Lower leg skin (tissue), 3 donors: ENCODE measurements at regions not wholly inside any gene's neighbourhood (a gene's known extent, or its start where the extent isn't known, plus 50 kb on each side); places are given as distances from the start of the nearest gene placed in this dataset.

ENCODE experiments used
- POLR2A ChIP-seq, 2 donors: fragments of 450-650 bp; IDR thresholded peaks; one replicate each; pipeline ENCODE4 v1.6.1; 2016 to 2017; ENCODE audit warnings: antibody characterized with exemption in 2 of 2, mild to moderate bottlenecking in 1 of 2, moderate library complexity in 1 of 2
- TF ChIP-seq, protein P1 (sequence below), 3 donors: fragments of 450-650 bp; IDR thresholded peaks; one replicate each; pipeline ENCODE4 v1.5.1; 2016; ENCODE audit warnings: antibody characterized with exemption in 3 of 3, mild to moderate bottlenecking in 3 of 3, moderate library complexity in 2 of 3

DNA sequence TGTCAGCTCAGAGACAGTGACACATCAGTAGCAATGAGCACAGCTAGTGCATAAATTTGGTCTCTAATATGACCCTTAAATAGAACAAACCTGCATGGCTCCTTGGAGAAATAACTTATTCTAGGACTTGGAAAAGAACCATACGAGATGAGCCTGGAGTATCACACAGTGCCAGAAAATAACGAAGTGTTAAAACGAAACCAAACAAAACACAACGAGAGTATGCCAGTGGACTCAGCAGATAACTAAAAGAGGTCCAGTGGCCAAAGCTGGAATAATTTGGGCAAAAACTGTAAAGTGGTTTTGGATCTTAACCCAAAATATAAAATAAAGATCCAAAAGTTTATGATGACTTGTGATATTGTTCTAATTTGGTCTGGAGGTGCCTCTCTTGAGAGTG is 1599.0 kb upstream of the LRRTM1 start:
- TF ChIP-seq, protein P1, sequence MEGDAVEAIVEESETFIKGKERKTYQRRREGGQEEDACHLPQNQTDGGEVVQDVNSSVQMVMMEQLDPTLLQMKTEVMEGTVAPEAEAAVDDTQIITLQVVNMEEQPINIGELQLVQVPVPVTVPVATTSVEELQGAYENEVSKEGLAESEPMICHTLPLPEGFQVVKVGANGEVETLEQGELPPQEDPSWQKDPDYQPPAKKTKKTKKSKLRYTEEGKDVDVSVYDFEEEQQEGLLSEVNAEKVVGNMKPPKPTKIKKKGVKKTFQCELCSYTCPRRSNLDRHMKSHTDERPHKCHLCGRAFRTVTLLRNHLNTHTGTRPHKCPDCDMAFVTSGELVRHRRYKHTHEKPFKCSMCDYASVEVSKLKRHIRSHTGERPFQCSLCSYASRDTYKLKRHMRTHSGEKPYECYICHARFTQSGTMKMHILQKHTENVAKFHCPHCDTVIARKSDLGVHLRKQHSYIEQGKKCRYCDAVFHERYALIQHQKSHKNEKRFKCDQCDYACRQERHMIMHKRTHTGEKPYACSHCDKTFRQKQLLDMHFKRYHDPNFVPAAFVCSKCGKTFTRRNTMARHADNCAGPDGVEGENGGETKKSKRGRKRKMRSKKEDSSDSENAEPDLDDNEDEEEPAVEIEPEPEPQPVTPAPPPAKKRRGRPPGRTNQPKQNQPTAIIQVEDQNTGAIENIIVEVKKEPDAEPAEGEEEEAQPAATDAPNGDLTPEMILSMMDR (IDR thresholded peaks at IDR 0.05), result no peak
- no peak for TF ChIP-seq POLR2A (IDR thresholded peaks at IDR 0.05)
